GM12878 (cell line): ENCODE measurements at regions not wholly inside any gene's neighbourhood (a gene's known extent, or its start where the extent isn't known, plus 50 kb on each side); places are given as distances from the start of the nearest gene placed in this dataset.

Experiments used
- ATAC-seq: fragments of 200-7000 bp; cut with Tn5 transposase; 3 replicates; pipeline ENCODE4 v1.9.1; 2020; ENCODE audit warnings: mild to moderate bottlenecking, moderate library complexity
- BruUV-seq: library from RNA; stranded (reverse); fragments of 400-500 nt; replicated peaks from 2 replicates; lab custom pipeline; 2021; lab: Mats Ljungman, UMichigan
- CTCF ChIA-PET: fragments of 300-600 bp; sonication (Branson Sonifier 250); formaldehyde crosslinking; extraction: SDS; loops from one replicate; lab custom pipeline; 2021; ENCODE audit warnings: inconsistent platforms; lab: Yijun Ruan, JAX
- POLR2A ChIA-PET: fragments of 350-600 bp; formaldehyde crosslinking; extraction: SDS; loops from one replicate; lab custom pipeline; 2021; ENCODE audit warnings: inconsistent platforms; lab: Charles Lee
- RAD21 ChIA-PET: fragments of 300-600 bp; sonication (Branson Sonifier 250); formaldehyde crosslinking; loops from one replicate; lab custom pipeline; 2023; ENCODE audit warnings: antibody characterized with exemption; ENCODE audit not compliant: unreplicated experiment; lab: Charles Lee
- SMC1A ChIA-PET: fragments of 300-600 bp; sonication (Branson Sonifier 250); formaldehyde crosslinking; loops from one replicate; lab custom pipeline; 2023; ENCODE audit not compliant: unreplicated experiment, uncharacterized antibody; lab: Charles Lee
- DNase-seq: peaks from one replicate; pipeline ENCODE4 v3.0.0-alpha.2; 2011; ENCODE audit warnings: low read depth, low spot score
- FAIRE-seq: peaks from 3 replicates; lab custom pipeline; 2011; peaks lifted over from hg19 to GRCh38; lab: Jason Lieb, UNC
- H2AFZ ChIP-seq: 2 replicates; pipeline ENCODE4 v1.6.0; 2011; ENCODE audit warnings: low read depth, low read length, control low read depth; ENCODE audit not compliant: control insufficient read depth
- H3K27ac ChIP-seq: 2 replicates; pipeline ENCODE4 v1.5.1; 2011; ENCODE audit warnings: control low read depth; ENCODE audit not compliant: control insufficient read depth, insufficient read depth
- H3K27me3 ChIP-seq, 2 experiments: replicated peaks in 1 of 2; 2 replicates each; pipeline versions ENCODE4 v1.6.0 to v1.6.1; 2011; ENCODE audit warnings: low read length in 1 of 2; ENCODE audit not compliant: control insufficient read depth in 2 of 2, insufficient read depth in 2 of 2
- H3K36me3 ChIP-seq, 2 experiments: 2 replicates each; pipeline ENCODE4 v1.5.1; 2011; ENCODE audit warnings: low read length in 1 of 2; ENCODE audit not compliant: control insufficient read depth in 2 of 2, insufficient read depth in 2 of 2
- H3K4me1 ChIP-seq: 2 replicates; pipeline ENCODE4 v1.6.1; 2011; ENCODE audit warnings: mild to moderate bottlenecking, low read length, moderate library complexity, mixed read lengths; ENCODE audit not compliant: control insufficient read depth, insufficient read depth
- H3K4me2 ChIP-seq: 2 replicates; pipeline ENCODE4 v1.6.0; 2011; ENCODE audit warnings: control low read depth; ENCODE audit not compliant: control insufficient read depth, insufficient read depth
- H3K4me3 ChIP-seq: fragments of 200-600 bp; sonication (generic); 2 replicates; pipeline ENCODE4 v1.5.1; 2016
- H3K79me2 ChIP-seq: 2 replicates; pipeline ENCODE4 v1.6.0; 2011; ENCODE audit warnings: low read length; ENCODE audit not compliant: control insufficient read depth, insufficient read depth
- H3K9ac ChIP-seq: 2 replicates; pipeline ENCODE4 v1.8.0; 2011; ENCODE audit warnings: low read length, control low read depth, mixed read lengths; ENCODE audit not compliant: control insufficient read depth, insufficient read depth
- H3K9me3 ChIP-seq: replicated peaks from 3 replicates; pipeline ENCODE4 v1.5.1; 2011; ENCODE audit warnings: mild to moderate bottlenecking, low read length; ENCODE audit not compliant: control insufficient read depth, insufficient read depth
- H4K20me1 ChIP-seq: 2 replicates; pipeline ENCODE4 v1.6.0; 2011; ENCODE audit not compliant: control insufficient read depth, insufficient read depth
- CBX3 ChIP-seq: fragments of 200-600 bp; sonication (generic); IDR thresholded peaks from 2 replicates; pipeline ENCODE4 v1.6.1; 2016; ENCODE audit warnings: low read depth, borderline replicate concordance
- MYB ChIP-seq: fragments of 150-350 bp; IDR thresholded peaks from 2 replicates; pipeline ENCODE4 v1.6.1; 2014; ENCODE audit warnings: mild to moderate bottlenecking, low read depth, low read length, borderline replicate concordance
- ZBTB11 ChIP-seq: fragments of 450-650 bp; formaldehyde crosslinking; IDR thresholded peaks from 2 replicates; pipeline ENCODE4 v1.5.0; 2022; ENCODE audit warnings: mild to moderate bottlenecking, missing genetic modification characterization
- in situ Hi-C: fragments of 300-500 bp; cut with MboI; formaldehyde crosslinking; loops from 9 replicates; pipeline ENCODE4 v1.14.3; 2018; ENCODE audit warnings: mixed read lengths
- intact Hi-C: fragments of 100-400 bp; cut with micrococcal nuclease; formaldehyde crosslinking; loops from one replicate; pipeline ENCODE4 v1.14.2; 2022; ENCODE audit not compliant: unreplicated experiment

GRCh38 chr3:67094774-67095173 lies 96.7 kb downstream of the KBTBD8 start (continued):
- no peak for TF ChIP-seq ZBTB11 (CRISPR knock-in tag)
- no peak for TF ChIP-seq MYB
- TF ChIP-seq, all 136 proteins: peak for 0

- H3K36me3 ChIP-seq, result no peaks in the 10 kb centered on the region
- ATAC-seq, result no peak
- BruUV-seq, result no TSS peak
- H2AFZ ChIP-seq, result no peak overlapping the region
- H3K4me2 ChIP-seq, result no peak overlapping the region
- no peak overlapping the region for H3K4me3 ChIP-seq
- no peaks in the 10 kb centered on the region for H3K79me2 ChIP-seq
- H3K27me3 ChIP-seq, result no peaks in the 10 kb centered on the region
- in situ Hi-C loops, result no loop called here
- intact Hi-C loops, result no loop called here
- H3K9me3 ChIP-seq, result no peaks in the 10 kb centered on the region; the same call in 2 of the 3 replicates
- no peaks in the 10 kb centered on the region for H3K4me1 ChIP-seq
- no peak overlapping the region for H3K9ac ChIP-seq
- FAIRE-seq, result no peak
- DNase-seq, result no peak
- ChIA-PET POLR2A (no interaction called here), SMC1A (interaction anchor here (0.9 kb wide), 1 partner anchor 9 kb away, joined by 4 read pairs; no protein-coding TSS in a partner anchor), CTCF (interaction anchor here (1.6 to 4.4 kb wide), 2 partner anchors 9 to 133 kb away, joined by 6 to 28 read pairs; no protein-coding TSS in a partner anchor), RAD21 (no interaction called here)
- no peak overlapping the region for H3K27ac ChIP-seq
- TF ChIP-seq CBX3, result no peak
- H4K20me1 ChIP-seq, result no peaks in the 10 kb centered on the region
Measured at GRCh38 chr3:67104388-67104787, 106.3 kb downstream of the KBTBD8 start.
